HG02759 (cell line): ENCODE measurements at regions not wholly inside any gene's neighbourhood (a gene's known extent, or its start where the extent isn't known, plus 50 kb on each side); places are given as distances from the start of the nearest gene placed in this dataset.
A peak's percentile ranks its signal among the peaks of the same experiment; 100 is the strongest.

Source experiments
- ATAC-seq: cut with Tn5 transposase; IDR thresholded peaks from one replicate; pipeline ENCODE4 v1.9.1; 2021; ENCODE audit warnings: mild to moderate bottlenecking, moderate library complexity; ENCODE audit not compliant: unreplicated experiment

DNA sequence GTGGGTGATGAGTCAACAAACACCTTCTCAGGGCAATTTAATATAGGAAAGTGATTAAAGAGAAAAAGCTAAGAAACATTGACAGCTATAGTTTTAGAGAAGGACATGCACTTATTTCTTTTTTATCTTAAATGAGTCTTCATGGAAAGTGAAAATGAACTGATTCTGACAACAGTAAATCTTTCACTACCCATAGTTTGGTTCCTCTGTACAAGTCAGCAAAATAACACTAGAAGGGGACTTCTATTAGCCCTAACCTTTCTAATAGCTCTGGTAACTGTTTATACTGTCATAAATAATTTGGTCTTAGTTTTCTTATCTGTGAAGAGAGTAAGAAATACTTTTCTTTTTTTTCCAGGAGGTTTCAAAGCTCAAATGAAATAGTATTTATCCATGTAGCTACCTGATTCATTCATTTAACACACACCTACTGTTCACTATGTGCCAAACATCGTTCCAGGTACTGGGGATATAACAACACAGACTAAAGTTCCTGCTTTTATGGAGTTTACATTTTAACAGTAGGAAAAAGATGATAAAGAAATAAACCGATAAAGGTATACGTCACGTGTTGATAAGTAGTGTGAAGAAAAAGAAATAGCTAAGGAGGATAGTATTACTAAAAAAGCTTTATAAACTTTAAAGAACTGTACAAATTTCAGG, 148.2 kb downstream of the PCSK1 start:
- no peak for ATAC-seq

DNA sequence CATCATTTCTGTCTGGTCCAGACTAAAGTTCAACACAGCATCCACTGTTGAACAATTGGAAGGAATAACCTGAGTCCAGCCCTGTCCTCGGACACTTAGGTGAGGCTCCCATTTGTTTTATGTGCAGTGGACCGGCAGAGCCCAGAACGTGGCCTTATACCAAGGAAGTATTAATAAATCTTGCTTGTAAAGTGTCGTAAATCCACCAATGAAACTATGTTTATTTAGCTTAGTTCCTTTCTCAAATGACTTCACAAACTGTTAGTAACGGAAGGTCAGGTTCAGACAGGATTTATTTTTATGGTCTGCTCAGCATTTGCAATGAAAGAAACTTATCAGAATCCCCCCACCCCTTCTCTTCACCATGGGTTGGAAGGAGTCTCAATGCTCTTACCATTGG, 149.5 kb downstream of the PCSK1 start:
- no peak for ATAC-seq

DNA sequence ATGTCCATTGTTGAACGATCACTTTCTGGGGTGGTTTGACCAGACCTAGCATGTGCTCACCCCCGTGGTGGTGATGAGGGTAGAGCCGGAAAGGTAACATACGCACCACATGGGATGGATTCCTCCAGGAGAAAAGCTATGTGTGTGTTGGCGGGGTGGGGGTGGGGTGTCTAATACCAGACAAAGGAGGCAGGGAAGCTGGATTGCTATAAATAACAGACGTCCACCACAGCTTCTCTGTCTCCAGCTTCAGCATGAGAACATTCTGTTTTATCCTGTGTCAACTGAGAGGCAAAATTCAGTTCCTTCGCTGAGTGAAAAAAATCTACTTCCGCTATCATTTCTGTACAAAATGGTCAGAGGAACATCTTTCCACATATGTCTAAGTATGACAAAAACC, 151.0 kb downstream of the PCSK1 start:
- ATAC-seq: no peak

DNA sequence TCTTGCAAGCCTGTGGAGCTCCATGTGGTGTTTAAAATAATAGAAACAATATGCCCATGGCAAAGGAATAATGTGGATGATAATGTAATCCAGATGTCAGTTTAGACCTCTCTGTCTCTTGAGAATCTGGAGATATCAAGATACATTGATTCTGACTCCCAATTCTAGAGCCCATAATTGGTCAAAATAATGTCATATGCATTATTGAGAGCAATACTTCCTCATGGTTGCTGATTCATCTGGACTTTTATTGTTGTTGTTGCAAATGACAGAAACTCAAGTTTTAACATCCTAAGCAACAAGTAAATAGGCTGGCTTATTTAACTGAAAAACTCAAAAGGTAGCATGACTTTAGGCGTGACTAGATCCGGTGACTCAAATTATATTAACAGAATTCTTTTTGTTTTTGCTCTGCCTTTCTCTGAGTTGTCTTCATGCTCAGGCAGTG, 152.1 kb downstream of the PCSK1 start:
- no peak for ATAC-seq

DNA sequence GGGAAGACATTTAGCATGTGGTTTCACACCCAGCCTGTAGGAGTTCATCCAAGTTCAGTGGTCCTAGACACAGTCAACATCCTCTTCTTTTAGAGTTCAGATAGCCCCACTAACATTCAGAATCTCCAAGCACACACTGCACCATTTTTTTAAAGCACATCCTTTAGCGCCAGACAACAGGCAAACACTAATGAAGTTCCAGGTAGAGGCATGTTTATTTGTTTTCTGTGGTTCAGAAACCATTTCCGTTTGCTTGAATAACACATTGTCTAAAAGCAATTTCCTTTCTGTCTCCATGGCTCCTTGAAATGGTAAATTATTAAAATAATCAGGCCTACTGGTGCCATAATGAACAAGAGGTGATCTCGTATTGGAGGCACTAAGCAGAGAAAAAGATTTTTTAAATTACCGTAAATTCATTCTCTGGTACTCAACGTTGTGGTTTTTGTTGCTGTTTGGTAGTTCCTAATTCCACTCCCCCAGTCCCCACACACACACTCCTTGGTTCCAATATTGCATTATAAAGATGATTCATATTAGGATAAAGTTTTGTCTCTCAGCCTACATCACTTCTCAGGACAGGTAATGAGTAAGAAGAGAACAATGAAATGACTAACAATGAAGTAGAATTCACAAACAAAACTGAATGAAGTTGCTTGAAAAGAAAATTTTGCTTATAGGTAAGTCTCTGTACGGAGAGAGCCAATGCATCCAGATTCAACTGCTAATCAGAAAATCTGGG, 153.1 kb downstream of the PCSK1 start:
- ATAC-seq: peak; percentile 86

DNA sequence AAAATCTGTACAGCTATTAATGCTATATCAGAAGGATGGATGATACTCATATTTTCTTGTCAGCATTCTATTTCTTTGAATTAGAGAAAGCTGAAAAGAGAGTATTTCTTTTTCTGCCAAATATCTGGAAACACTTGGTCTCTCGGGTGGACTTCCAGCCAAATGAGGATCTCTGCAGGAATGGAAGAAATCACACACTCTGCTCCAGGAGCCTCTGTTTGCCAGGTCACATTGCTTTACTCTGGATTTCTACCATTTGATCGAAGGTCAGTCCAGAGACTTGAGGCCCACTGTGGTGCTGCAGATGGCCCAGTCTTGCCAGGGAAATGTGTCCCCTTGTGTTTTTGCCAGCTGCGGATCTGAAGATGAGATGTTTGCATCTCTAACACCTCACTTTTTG, 154.1 kb downstream of the PCSK1 start:
- ATAC-seq: no peak

DNA sequence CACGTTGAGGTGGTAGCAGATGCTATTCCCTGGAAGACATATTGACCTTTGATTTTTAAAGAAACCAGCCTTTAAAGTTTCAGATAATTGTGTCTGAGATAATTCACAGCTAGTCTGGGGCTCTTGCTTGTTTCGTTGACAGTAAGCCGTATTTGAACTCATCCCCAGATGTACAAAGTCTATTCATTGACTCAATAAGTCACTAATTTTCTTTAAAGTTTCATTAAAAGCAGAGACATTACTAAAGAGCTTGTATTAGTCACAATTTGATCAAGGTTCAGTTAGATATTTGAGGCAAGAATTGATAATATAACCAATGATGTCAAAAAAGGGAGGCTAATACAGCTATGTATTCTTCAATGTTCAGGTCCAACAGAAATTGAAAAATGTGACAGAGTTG, 158.0 kb downstream of the PCSK1 start:
- no peak for ATAC-seq

DNA sequence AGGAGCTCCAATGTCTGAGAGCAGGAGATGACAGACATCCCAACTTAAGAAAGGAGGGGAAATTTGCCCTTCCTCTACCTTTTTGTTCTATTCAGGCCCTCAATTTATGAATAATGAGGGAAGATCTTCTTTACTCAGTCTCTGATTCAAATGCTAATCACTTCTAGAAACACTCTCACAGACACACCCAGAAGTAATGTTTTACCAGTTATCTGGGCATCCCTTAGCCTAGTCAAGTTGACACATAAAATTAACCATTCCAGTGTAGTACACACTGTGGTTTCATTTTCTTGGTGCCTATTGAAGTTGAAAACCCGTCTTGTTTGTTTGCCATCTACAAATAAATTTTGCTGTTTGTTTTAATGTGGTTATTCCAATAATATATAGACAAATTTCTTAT, 167.6 kb downstream of the PCSK1 start:
- ATAC-seq: no peak

DNA sequence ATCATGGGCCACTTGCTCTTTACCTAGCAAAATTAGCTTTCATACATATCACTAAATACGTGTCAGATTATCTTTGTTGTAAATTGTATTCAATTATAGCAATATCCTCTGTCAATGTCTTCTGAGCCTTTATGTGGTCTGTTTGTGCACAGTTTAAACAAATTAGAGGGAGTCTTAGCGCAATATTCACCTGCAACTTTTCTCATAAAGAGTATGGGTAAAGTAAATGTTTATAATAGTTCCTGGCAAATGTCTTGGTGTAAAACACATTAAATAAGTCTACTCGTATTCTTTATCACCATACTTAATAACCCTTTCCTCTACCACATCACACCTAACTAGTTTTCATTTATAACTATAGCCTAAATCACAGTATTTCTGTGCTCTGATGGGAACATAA, 169.0 kb downstream of the PCSK1 start:
- ATAC-seq: no peak

DNA sequence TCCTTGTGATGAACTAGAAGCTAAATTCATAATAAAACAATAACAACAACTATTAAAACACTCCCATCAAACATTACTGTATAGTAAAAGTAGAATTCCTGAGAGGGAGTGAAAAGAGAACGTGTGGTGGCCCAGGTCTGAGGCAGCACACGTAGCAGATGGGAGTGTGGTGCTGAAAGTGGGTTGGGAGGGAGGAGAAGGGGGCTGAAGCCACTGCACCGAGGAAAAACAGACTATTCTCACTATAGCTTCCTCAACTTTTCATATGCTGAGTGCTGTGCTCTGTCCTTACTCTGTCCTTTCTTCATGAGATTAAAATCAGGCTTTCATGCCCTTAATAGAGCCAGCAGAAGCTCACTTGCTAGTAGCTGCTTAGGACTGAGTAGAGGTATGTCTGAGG, 170.9 kb downstream of the PCSK1 start:
- no peak for ATAC-seq

DNA sequence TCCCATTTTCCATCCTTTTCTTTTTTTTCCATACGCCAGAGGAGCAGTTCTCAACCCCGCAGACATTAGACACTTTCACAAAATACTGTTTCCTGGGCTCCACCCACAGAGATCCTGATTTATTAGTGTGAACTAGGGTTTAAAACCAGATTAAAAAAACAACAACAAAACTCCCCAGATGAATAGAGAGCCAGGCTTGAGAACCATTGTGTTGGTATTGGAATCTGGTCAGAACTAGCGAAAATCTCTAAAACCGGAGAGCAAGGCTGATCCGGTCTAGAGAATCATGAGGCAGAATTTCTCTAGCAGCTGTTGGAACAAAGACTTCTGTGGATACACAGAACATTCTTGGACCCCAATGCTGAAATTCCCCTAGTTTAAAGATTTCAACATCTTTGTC, 173.0 kb downstream of the PCSK1 start:
- no peak for ATAC-seq

DNA sequence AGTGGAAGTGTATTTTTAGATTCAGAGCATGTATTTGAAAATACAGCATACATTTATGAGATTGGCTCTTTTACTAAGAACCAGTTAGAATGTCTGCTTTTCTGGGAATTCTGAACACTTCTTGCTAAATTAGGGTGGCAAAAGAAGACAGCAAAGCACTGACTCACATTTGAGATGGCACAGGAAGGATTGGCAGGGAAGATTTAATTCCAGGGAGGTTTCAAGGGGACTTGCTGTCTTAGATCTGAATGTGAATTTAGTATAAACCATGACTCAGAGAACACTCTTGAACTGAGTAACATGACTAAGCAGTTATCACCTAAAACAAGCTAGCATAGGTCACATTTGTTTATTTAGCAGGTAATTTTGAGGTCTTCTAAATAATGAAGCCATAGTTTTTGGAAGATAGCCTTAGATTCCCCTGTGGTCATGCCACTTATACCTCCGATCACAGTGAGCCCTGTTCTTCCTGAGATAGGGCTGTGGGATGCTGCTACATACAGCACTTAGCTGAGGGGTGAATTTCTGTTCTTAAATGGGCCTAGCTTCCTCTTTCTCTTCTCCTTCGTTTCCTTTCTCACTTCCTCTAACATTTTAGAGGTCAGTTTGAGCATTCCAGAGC, 173.8 kb downstream of the PCSK1 start:
- ATAC-seq: no peak

DNA sequence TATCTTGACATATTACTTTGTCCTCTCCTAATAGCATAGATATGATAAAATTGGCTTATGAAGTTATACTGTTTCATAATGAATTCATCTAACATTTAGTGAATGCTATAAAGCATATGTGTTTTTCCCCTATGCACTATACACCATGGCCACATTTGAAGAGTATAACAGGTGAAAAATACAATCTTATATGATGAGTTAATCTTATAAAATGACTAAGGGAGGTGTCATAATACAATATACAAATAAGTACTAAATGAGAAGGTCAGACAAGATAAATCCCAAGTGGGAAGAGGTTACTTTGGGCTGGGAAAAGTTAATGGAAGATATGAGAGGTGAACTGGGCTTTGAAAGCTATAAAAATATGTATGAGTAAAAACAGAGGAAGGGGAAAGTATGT, 174.4 kb downstream of the PCSK1 start:
- no peak for ATAC-seq

DNA sequence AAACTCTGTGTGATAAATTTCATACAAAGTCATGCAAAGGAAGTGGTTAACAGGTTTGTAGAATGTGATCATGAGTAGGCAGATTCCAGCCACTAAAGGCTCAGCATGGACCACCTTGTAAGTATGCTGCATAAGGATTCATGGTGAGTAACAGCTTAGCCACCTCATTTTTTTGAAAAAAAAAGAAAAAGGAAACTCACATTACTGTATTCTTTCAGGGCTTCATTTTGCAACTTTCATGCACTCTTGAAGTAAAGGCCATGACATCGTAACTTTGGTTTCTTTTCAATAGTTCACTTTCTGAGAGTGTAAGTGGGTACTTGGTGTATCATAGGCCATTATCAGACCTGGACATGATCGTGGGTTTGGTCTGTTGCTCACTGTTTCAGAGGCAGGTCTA, 175.1 kb downstream of the PCSK1 start:
- no peak for ATAC-seq

DNA sequence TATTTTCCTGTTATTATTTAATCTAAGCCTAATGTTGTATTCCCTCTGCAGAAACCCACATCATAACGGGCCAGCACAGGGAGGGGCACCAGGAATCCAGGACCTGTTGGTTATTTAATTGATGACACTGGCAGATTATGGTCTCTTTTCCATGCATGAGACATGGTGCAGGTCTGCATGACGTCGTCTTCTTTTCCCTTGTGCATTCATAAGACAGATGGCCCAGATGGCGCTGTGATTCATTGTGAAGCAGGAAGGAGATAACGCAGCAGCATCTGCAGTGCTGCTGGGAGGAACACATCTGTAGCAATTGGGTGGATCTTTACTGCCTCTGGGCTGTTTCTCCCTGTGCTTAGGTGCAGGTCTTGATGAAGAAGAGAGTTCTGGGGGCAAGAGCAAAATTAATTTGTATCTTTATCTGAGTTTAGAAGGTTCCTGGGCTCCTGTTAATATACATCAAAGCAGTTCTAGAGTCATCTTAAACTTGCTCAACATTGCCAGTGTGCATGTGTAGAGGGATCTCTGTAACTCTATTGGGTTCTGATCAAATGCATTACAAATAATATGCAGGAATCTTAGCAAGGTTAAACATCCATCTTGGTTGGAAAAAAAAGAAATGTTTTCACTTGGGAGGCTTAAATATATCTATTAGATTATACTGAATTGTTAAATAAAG, 176.1 kb downstream of the PCSK1 start:
- no peak for ATAC-seq

DNA sequence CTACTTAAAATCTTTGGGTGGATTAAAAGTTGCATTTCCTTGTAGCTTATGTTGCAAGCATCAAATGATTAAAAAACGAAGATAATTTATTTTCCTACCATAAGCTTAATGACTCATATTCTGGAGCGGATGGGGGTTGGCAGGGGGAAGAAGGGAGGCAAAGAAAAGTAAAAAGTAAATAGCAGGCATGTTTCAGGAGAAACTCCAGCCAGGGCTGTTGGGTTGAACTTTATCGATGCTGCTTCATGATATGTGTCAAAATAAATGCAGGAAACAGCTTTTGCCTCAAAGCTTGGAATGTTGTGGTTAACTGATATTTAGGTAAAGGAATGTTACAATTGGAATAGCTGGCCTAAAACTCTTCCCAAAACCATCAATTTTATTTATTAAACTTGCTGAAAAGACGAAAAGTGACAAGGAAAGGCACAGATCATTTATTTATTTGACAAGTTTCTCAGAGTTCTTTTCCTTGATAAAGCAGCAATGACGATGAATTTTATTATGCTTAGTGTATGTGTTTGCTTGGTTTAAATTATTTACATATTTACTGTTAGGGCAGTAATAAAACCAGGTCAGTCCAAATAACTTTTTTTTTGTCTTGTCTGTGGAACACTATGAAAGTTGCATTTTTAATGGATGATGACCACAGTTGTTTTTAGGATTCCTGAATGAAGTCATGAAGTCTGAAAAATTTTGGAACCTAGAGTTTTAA, 177.9 kb downstream of the PCSK1 start:
- no peak for ATAC-seq

DNA sequence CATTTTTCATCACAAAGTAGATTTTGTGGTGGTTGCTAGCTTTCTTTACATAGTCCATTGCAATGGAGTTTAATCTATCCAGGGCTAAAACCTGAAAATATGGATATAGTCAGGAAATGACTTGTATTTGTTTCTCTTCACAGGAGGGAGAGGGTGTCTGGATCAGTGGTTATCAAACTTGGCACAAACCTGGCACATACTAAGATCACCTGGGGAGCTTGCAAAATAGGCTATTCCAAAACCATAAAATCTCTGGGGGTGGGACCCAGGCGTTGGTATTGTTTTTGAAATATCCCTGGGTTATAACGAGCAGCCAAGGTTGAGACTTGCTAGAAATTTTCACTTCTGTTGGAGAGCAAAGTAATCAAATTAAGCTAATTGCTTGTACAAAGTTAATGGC, 179.9 kb downstream of the PCSK1 start:
- ATAC-seq: no peak

DNA sequence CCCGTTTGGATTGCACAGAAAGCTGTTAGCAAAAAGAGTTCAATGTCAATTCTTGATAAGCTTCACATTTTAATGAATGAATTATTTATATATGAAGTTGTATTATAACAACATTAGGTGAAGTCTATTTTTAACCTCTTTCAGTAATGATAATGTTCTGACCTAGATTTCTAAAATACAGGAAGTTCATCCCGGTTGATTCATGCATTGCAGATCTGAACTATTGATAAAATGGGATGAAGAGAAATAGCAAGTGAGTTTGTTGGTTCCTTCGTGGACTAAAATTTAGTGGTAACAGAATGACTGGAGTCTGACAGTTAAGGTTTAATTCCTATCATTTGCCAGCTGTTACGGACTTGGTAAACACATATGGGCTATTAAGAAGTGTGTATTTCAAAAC, 180.5 kb downstream of the PCSK1 start:
- ATAC-seq: no peak

DNA sequence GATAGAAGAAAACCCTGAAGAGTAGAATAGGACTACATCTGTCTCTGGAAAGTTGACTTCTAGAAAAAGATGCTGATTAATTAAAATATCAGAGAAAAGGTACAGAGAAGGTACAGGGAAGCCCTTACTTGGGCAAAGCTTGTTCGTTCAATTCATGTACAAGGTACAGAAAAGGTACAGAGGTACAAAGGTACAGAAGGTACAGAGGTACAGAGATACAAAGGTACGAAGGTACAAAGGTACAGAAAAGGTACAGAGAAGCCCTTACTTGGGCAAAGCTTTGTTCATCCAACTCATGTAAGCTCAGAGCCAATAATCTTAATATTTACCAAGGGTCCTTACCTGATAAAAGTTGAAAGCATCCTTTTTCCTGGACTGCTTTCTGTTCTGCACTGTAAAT, 182.3 kb downstream of the PCSK1 start:
- no peak for ATAC-seq

DNA sequence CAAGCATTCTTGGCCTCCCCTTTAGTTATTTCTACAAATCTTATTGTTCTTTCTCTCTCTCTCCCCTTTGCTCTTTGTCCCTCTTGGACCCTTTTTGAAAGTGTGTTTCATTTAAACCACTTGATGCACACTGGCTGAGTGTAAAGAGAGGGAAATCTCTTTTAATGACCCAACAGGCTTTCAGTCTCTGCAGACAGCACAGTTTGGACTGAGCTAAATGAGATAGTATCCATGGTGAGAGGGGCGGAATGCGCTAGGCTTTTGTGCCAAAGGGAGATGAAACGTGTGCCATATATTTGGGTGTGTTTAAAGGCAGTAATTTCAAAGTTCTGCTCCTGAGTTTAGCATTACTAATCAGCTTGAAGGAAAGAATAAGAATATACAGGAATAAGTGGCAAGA, 184.9 kb downstream of the PCSK1 start:
- no peak for ATAC-seq

DNA sequence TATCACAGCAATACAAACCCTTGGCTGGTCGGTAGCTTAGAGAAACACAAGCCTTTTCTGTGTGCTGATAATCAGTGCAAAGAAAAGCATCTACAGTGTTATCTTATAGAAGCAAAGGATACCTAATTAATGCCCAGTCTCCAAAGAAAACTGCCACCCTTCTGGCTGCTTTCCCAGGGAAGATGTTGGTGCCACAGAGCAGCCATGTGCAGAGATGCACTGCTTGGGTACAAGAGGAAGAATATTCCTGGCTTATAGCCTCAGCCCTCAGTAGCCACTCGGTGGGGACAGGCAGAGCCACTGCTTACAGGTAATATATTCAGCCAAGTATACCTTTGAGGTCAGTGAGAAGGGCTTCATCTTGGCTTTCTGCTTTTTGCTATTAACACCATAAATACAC, 185.3 kb downstream of the PCSK1 start:
- no peak for ATAC-seq
